Mucosa of rectum (tissue), 2 donors: ENCODE measurements at regions not wholly inside any gene's neighbourhood (a gene's known extent, or its start where the extent isn't known, plus 50 kb on each side); places are given as distances from the start of the nearest gene placed in this dataset.

Experiments used
- H3K27ac ChIP-seq, 2 donors: one replicate each; pipeline ENCODE4 v1.7.0; 2013; ENCODE audit warnings: inconsistent platforms in 2 of 2, low read depth in 2 of 2, low read length in 2 of 2
- H3K27me3 ChIP-seq, 2 donors: one replicate each; pipeline ENCODE4 v1.7.0; 2013; ENCODE audit warnings: low read length in 2 of 2; ENCODE audit not compliant: control insufficient read depth in 2 of 2, insufficient read depth in 2 of 2
- H3K36me3 ChIP-seq, 2 donors: one replicate each; pipeline ENCODE4 v1.7.0; 2013; ENCODE audit warnings: low read length in 2 of 2; ENCODE audit not compliant: control insufficient read depth in 2 of 2, insufficient read depth in 2 of 2
- H3K4me1 ChIP-seq, 2 donors: one replicate each; pipeline ENCODE4 v1.7.0; 2013; ENCODE audit warnings: low read length in 2 of 2, mild to moderate bottlenecking in 1 of 2; ENCODE audit not compliant: control insufficient read depth in 2 of 2, insufficient read depth in 2 of 2
- H3K4me3 ChIP-seq, 2 donors: one replicate each; pipeline ENCODE4 v1.7.0; 2013; ENCODE audit warnings: low read length in 2 of 2
- H3K9ac ChIP-seq, 2 donors: one replicate each; pipeline ENCODE4 v1.7.0; 2013; ENCODE audit warnings: low read length in 2 of 2, low read depth in 1 of 2, mild to moderate bottlenecking in 1 of 2
- H3K9me3 ChIP-seq, 2 donors: one replicate each; pipeline ENCODE4 v1.7.0; 2013; ENCODE audit warnings: low read length in 2 of 2; ENCODE audit not compliant: control insufficient read depth in 2 of 2
- donor health status: healthy.
- donor health status: Normal muscosa, but diverticular disease.

DNA sequence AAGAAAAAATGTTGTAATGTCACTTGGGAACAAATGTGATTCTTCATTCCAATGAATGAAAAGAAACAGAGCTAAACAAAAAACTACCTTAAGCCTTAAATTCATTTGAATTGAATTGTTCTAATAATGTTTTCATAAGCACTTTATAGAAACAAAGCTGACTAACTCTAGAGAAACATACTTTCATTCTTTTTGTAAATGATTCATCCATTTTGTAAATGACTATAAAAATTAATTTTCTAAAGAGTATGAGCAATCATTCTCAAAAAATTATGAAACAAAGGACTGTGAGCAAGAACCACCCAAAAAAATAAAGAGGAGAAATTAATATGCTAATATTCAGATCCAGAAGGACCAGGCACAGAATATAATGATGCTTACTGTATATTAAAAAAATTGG is 986.5 kb upstream of the CHORDC1 start:
- H3K9ac ChIP-seq, result no peak overlapping the region
- H3K4me1 ChIP-seq, result no peaks in the 10 kb centered on the region
- H3K4me3 ChIP-seq, result no peak overlapping the region
- H3K36me3 ChIP-seq, result no peaks in the 10 kb centered on the region
- no peaks in the 10 kb centered on the region for H3K27me3 ChIP-seq
- H3K9me3 ChIP-seq, result no peaks in the 10 kb centered on the region
- H3K27ac ChIP-seq, result no peak overlapping the region

DNA sequence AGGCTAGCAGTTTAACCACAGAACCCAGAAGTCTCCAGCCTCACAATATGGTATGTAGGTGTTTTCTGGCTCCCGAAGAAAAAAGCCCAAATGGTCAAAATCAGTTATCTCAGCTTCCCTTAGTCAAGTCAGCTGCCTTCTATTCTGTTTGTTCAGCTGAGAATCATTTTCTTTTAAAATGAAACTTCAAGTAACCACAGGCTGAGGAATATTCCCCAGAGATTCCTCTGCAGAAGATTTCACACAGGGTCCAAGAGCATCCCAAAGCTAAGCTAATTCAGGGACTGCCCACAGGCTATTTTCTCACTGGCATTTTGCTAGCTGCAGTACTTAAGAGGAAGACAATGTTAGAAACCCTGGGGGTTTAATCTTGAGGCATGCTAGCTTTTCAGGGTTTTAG is 977.0 kb upstream of the CHORDC1 start:
- no peaks in the 10 kb centered on the region for H3K27me3 ChIP-seq
- H3K36me3 ChIP-seq, result no peaks in the 10 kb centered on the region
- H3K27ac ChIP-seq, result no peak overlapping the region
- no peak overlapping the region for H3K9ac ChIP-seq
- H3K4me3 ChIP-seq, result no peak overlapping the region
- H3K4me1 ChIP-seq, result no peaks in the 10 kb centered on the region
- no peaks in the 10 kb centered on the region for H3K9me3 ChIP-seq

DNA sequence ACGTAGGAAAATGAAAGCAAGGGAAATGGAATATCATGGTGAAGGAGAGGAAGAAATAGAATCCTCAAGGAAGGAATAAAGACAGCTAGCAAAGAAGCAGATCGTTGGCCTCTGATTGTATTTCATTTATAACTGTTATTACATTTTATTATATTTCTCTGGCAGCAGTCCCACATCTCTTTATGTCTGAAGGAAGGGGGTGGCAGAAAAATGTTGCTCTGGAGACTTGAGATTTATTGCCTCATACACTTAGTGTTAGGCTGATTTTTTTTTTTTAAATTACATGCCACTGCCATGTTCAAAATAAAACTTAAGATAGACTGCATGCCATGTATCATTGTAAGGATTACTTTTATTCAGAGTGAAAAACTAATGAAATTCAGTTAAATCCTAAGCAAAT is 971.7 kb upstream of the CHORDC1 start:
- no peaks in the 10 kb centered on the region for H3K27me3 ChIP-seq
- no peaks in the 10 kb centered on the region for H3K36me3 ChIP-seq
- H3K27ac ChIP-seq, result no peak overlapping the region
- no peaks in the 10 kb centered on the region for H3K9me3 ChIP-seq
- H3K4me1 ChIP-seq, result no peaks in the 10 kb centered on the region
- H3K9ac ChIP-seq, result no peak overlapping the region
- no peak overlapping the region for H3K4me3 ChIP-seq

DNA sequence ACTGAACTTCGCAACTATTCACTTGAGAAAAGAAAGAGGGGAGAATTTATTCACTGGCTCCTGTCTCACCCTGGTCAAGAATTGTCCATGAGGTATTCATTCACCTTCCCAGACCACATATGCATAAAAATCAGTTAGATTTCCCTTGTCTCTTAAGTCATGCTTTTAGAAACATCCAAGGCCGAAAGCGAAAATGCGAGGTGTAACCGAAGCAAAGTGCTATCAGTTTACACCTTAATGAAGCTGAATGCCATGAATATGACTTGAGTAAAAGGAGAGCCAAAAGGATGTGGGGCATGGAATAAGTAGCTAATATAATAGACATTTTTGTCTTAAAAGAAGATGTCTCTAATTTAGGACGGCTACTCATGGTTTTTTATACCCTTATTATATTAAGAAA is 965.6 kb upstream of the CHORDC1 start:
- H3K9ac ChIP-seq, result no peak overlapping the region
- H3K27me3 ChIP-seq, result no peaks in the 10 kb centered on the region
- no peaks in the 10 kb centered on the region for H3K36me3 ChIP-seq
- no peak overlapping the region for H3K4me3 ChIP-seq
- H3K4me1 ChIP-seq, result no peaks in the 10 kb centered on the region
- no peak overlapping the region for H3K27ac ChIP-seq
- no peaks in the 10 kb centered on the region for H3K9me3 ChIP-seq

DNA sequence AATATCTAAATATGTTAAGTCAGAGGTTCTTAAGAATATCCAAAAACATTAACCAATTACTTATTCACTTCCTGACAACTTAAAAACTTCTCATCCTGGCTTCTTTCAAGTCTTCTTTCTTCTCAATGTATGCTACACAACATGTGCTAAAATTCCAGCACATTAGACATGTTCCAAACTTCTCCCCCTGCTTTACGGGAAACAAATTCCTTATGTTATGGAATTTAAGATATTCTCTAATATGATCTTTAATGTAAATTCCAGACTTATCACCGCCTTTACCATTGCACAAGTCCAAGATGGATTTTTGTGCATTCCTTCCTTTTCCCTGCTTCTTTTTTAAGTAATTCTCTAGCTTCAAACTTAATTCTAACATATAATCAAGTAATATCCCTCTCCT is 964.5 kb upstream of the CHORDC1 start:
- Histone ChIP-seq H3K9me3 (no peaks in the 10 kb centered on the region), H3K36me3 (no peaks in the 10 kb centered on the region), H3K4me1 (no peaks in the 10 kb centered on the region), H3K9ac (no peak overlapping the region), H3K27ac (no peak overlapping the region), H3K4me3 (no peak overlapping the region), H3K27me3 (no peaks in the 10 kb centered on the region)

DNA sequence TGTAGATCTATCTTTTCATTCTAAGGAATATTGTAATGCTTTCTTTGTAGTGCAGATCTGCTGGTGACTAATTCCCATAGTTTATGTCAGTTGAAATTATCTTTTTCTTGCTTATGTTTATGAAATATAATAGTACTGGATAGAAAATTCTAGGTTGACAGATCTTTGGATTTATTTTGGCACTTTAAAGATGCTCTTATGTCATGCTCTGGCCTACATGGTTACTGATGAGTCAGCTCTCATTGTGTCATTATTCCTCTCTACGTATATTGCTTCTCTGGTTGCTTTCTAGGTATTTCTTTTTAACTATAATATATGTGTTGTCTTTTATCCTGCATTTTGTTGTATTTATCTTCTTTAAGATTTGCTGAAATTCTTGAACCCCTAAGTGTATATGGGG is 955.5 kb upstream of the CHORDC1 start:
- Histone ChIP-seq H3K9me3 (no peaks in the 10 kb centered on the region), H3K36me3 (no peaks in the 10 kb centered on the region), H3K9ac (no peak overlapping the region), H3K27me3 (no peaks in the 10 kb centered on the region), H3K4me3 (no peak overlapping the region), H3K4me1 (no peaks in the 10 kb centered on the region), H3K27ac (no peak overlapping the region)

DNA sequence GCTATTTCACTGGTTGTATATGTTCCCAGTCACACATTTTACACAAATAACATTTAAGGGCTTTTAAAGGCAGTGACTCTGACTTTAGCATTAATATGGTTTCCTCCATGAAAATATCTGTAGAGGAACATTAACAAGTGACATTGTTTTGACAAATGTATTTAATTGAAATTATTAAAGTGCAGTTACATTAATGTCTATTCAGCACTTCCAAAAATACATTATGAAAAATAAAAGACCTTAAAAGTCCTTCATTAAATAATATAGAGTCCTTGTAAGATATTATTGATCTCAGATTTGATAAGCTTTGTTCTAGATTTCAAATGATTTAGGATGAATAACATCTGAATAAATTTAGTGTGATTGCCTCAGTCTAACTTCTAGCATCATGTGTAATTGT is 951.9 kb upstream of the CHORDC1 start:
- Histone ChIP-seq H3K4me1 (no peaks in the 10 kb centered on the region), H3K27me3 (no peaks in the 10 kb centered on the region), H3K27ac (no peak overlapping the region), H3K9ac (no peak overlapping the region), H3K36me3 (no peaks in the 10 kb centered on the region), H3K4me3 (no peak overlapping the region), H3K9me3 (no peaks in the 10 kb centered on the region)

GRCh38 chr11:91174193-91174592 is 951.3 kb upstream of the CHORDC1 start:
- H3K4me3 ChIP-seq, result no peak overlapping the region
- H3K9me3 ChIP-seq, result no peaks in the 10 kb centered on the region
- H3K27ac ChIP-seq, result no peak overlapping the region
- H3K4me1 ChIP-seq, result no peaks in the 10 kb centered on the region
- no peaks in the 10 kb centered on the region for H3K27me3 ChIP-seq
- no peaks in the 10 kb centered on the region for H3K36me3 ChIP-seq
- no peak overlapping the region for H3K9ac ChIP-seq

DNA sequence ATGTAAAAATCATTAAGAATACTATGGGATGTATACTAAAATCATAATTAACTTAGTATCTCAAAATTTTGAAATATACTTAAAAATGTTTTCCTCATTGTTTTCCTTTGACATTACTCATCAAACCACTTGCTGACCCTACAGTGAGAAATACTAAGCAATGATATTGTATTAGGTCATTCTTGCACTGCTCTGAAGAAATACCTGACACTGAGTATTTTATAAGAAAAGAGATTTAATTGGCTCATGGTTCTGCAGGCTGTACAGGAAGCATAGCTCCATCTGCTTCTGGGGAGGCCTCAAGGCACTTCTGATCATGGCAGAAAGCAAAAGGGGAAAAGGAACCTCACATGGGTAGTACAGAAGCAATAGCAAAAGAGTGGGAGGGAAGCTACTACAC is 950.9 kb upstream of the CHORDC1 start:
- no peaks in the 10 kb centered on the region for H3K4me1 ChIP-seq
- H3K27ac ChIP-seq, result no peak overlapping the region
- H3K36me3 ChIP-seq, result no peaks in the 10 kb centered on the region
- no peaks in the 10 kb centered on the region for H3K27me3 ChIP-seq
- no peaks in the 10 kb centered on the region for H3K9me3 ChIP-seq
- H3K9ac ChIP-seq, result no peak overlapping the region
- no peak overlapping the region for H3K4me3 ChIP-seq

DNA sequence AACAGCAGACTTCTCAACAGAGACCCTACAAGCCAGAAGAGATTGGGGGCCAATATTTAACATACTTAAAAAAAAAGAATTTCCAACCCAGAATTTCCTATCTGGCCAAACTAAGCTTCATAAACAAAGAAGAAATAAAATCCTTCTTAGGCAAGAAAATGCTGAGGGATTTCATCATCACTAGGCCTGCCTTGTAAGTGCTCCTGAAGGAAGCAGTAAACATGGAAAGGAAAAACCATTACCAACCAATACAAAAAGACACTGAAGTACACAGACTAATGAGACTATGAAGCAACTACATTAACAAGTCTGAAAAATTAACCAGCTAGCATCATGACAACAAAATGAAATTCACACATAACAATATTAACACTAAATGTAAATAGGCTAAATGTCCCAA is 947.9 kb upstream of the CHORDC1 start:
- Histone ChIP-seq H3K27ac (no peak overlapping the region), H3K4me3 (no peak overlapping the region), H3K36me3 (no peaks in the 10 kb centered on the region), H3K4me1 (no peaks in the 10 kb centered on the region), H3K9me3 (no peaks in the 10 kb centered on the region), H3K9ac (no peak overlapping the region), H3K27me3 (no peaks in the 10 kb centered on the region)

DNA sequence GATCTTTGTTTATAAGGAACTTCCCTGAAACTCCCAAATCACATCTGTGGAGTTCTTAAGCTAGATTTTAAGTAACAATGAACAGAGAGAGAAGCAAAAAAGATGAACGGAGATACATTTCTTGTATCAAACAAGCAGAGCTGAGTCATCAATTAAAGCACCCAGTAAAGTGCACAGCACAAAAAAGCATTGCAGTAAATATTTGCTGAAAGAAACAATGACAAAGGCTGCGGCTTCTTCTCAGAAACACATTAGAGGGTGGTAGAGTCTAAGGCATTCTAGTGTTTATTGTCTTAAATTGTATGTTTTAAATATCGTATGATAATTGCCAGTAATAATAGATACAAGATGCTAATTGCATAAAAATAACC is 941.6 kb upstream of the CHORDC1 start:
- no peaks in the 10 kb centered on the region for H3K27me3 ChIP-seq
- no peaks in the 10 kb centered on the region for H3K9me3 ChIP-seq
- no peak overlapping the region for H3K4me3 ChIP-seq
- no peak overlapping the region for H3K27ac ChIP-seq
- no peaks in the 10 kb centered on the region for H3K4me1 ChIP-seq
- no peak overlapping the region for H3K9ac ChIP-seq
- no peaks in the 10 kb centered on the region for H3K36me3 ChIP-seq
